HG03521 (cell line): ENCODE measurements at regions not wholly inside any gene's neighbourhood (a gene's known extent, or its start where the extent isn't known, plus 50 kb on each side); places are given as distances from the start of the nearest gene placed in this dataset.
"Not testable (repeated sequence)": the region's sequence is repeated elsewhere in the genome, so short reads cannot be mapped to it uniquely, and the experiment has no call there.

Source experiments
- ATAC-seq: cut with Tn5 transposase; IDR thresholded peaks from one replicate; pipeline ENCODE4 v1.9.1; 2021; ENCODE audit warnings: mild to moderate bottlenecking, moderate library complexity; ENCODE audit not compliant: unreplicated experiment

DNA sequence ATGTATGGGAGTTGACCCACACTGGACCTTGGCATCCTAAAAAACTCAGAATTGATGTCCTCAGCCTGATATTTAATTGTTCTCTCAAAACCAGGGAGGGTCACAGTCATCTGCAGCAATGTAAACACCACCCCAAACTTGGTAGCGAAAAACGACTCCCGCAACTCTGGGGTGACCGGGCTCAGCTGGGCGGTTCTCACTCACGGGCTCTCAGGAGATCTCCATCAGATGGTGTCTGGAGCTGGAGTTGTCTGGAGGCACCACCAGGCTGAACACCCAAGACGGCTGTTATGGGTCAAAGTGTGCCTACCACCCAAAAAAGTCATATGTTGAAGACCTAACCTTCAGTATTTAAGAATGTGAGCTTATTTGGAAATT, 50.9 kb upstream of the NXT1 start:
- no peak for ATAC-seq

DNA sequence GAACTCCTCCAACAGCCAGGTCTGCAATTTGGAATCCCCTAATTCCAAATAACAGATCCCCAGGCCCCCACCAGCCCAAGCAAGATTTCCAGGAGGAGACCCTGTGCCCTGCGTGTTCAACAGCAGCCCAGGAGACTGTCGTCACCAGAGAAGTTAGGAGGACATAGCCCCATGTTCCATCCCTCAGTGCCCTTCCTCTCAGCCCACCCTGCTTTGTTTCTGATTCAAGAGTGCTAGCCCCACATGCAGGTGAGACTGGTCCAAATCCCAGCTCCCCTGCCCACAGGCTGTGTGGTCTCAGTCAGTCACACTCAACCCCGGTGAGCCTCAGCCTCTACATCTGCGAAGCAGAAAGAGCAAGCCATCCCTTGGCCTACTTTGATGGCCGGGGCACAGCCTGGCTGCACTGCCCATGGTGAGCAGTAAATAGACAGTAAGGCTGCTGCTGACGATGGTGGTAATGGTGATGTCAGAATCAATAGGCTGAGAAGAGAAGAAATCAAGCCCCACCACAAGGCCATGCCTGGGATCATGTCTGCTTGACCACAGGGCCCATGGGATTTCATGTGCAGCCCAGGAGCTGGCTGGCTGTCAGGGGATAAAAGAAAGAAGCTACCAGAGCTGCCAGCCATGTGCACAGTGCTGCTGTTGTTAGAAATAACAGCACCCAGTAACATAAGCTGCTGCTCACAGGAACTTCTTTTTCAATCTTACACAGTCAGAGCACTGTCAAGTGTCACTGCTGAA, 51.5 kb upstream of the NXT1 start:
- no peak for ATAC-seq

DNA sequence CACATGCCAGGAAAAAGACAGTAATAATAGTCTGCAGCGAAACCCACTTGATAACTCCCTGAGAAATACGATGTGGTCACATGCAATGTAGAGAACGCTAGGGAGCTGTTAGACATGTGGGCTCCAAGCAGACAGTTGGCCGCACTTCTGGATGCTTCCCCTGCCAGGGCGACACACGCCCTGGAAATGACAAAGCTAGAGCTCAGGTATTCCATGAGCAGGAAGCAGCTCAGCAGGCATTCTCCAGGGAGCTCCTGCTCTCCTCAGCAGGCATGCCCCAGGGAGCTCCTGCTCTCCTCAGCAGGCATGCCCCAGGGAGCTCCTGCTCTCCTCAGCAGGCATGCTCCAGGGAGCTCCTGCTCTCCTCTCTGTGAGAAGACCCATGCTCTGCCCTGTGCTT, 52.4 kb upstream of the NXT1 start:
- no peak for ATAC-seq

GRCh38 chr20:23296841-23297701, 53.5 kb upstream of the NXT1 start:
- no peak for ATAC-seq

DNA sequence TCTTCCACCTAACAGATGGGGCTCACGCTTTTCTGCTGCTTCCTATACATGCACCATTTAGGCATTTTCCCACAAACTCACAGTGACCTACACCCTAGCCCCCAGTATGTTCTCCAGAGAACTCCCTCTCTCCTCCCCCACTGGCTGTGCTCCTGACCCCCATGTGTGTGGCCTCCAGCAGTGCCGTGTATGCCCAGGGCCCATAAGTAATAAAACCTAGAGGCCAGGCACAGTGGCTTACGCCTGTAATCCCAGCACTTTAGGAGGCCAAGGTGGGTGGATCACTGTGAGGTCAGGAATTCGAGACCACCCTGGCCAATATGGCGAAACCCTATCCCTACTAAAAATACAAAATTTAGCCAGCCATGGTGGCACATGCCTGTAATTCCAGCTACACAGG, 54.7 kb upstream of the NXT1 start:
- no peak for ATAC-seq

- ATAC-seq: no peak
Observed at GRCh38 chr20:23294671-23295070, 55.9 kb upstream of the NXT1 start.

DNA sequence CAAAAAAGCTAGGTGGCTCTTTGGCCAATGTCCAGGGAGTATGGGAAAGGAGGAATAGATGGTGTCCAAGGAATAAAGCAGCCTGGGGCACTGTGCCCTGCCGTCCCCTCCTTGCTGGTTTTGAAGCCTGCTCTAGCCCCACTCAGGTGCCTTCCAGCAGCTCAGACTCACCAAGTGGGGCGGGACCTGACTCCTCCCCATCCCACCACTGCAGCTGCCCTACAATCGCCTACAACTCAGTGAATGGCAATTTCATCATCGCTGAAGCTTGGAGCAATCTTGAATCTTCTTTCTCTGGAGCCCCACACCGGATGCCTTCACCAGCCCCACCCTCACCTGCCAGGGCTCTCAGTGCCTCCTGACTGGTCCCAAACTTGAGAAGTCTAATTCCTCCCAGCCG, 56.4 kb upstream of the NXT1 start:
- no peak for ATAC-seq

- ATAC-seq: no peak
Observed at GRCh38 chr20:23293689-23294088, 56.9 kb upstream of the NXT1 start.

DNA sequence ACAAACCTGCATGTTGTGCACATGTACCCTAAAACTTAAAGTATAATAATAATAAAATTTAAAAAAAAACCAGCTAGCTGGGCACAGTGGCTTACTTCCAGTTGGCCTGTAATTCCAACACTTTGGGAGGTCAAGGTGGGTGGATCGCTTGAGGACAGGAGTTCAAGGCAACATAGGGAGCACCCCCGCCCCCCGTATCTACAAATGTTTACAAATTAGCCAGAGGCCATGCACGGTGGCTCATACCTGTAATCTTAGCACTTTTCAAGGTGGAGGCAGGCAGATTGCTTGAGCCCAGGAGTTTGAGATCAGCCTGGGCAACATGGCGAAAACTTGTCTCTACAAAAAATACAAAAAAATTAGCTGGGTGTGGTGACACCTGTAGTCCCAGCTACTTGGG, 58.3 kb upstream of the NXT1 start:
- not testable (repeated sequence) for ATAC-seq

DNA sequence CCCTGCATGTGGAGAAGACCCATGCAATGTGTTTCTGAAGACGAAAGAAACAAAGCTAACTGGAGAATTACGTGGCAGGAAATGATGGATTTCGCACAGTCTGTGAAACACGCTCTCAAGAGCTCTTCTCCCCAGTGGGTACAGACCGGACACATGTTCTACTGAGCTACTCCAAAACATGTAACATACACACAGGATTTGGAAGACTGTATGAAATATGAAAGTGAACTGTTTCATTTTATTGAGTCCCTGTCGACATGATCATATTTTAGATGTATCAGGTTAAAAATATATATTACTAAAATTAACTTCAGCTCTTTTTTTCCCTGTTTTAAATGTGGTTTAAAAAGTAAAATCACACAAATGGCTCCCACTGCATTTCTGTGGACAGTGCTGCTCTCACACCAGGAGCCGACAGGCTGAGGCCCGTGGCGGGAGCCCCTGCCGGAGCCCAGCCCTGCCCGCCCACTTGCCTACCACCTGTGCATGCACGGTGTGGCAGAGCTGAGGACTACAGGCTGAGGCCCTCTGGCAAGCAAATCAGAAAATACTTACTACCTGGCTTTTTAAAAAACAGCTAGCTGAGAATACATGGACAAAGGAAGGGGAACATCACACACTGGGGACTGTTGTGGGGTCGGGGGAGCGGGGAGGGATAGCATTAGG, 58.9 kb upstream of the NXT1 start:
- ATAC-seq: no peak

DNA sequence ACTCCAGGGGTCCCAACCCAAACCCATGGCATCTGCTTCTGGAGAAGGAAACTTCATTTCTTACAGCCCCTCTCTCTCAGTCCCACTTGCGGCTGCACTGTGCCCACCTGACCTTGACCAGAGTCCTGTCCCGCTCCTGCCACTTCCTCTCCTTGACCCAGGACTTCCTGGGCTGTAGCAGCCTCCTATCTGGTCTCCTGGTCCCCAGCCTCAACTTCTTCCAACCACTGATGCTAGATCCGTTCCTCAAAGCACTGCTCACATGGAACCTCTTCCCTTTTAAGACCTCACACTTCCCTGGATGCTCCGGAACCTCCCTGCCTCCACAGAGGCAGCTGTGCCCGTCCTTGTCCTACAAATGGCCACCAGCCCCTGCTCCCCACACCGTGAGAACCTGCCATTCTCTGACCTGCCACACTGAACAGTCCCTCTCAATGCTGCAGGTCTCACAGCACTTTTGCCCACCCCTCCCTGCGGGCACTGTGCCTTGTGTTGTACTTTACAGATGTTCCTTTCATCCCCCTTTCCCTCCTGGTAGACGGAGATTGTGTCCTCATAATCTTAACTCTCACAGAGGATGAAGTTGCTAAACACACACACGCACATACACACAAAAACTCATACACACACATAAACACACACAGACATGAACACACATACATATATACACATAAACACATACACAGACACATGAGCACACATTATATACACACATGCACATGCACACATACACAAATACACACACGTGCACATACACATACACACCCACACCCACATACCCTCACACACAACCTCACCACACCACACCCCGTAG, 59.6 kb upstream of the NXT1 start:
- no peak for ATAC-seq

GRCh38 chr20:23289724-23290395, 60.7 kb upstream of the NXT1 start:
- no peak for ATAC-seq

- no peak for ATAC-seq
Observed at GRCh38 chr20:23289249-23289648, 61.3 kb upstream of the NXT1 start.

DNA sequence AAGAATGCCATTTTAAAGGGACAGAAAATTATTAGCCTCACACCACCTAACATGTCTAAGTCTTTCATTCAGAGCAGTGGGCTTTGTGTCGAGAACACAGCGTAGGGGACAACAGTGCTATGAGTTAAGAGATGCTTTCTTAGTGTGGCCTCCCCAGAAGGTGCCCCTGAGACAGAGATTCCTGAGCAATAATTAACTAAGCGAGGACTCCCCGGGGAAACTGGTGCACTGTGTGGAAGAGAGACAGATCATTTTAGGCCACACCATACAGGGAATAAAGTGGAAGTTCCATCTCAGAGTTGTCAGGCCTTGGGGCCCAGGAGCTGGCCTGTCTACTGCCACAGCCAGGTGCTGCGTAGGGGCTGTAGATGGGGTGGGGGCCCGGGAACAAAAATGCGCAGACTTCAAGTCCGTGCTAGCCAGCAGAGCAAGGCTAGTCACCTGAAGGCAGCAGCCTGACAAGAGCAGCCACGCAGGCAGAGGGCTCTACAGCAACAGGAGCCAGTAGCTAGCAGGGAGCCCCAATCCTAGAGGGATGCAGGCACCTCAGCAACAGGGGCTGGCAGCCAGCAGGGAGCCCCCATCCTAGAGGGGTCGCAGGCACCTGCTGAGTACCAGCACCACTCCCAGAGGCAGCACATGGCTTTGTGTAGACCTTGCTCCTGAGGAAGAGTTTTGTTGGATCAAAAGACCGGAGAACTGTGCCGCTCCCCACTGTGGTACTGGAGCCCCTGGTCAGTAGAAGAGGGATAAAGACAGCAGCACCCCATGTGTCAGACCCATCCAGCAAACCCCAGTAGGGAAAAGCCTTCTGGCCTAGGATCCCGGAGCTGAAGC, 63.0 kb upstream of the NXT1 start:
- ATAC-seq: no peak

GRCh38 chr20:23286346-23286745, 64.2 kb upstream of the NXT1 start:
- no peak for ATAC-seq

- ATAC-seq: no peak
Observed at GRCh38 chr20:23285536-23285935, 65.1 kb upstream of the NXT1 start.

- ATAC-seq: no peak
Observed at GRCh38 chr20:23284009-23284408, 66.6 kb upstream of the NXT1 start.

DNA sequence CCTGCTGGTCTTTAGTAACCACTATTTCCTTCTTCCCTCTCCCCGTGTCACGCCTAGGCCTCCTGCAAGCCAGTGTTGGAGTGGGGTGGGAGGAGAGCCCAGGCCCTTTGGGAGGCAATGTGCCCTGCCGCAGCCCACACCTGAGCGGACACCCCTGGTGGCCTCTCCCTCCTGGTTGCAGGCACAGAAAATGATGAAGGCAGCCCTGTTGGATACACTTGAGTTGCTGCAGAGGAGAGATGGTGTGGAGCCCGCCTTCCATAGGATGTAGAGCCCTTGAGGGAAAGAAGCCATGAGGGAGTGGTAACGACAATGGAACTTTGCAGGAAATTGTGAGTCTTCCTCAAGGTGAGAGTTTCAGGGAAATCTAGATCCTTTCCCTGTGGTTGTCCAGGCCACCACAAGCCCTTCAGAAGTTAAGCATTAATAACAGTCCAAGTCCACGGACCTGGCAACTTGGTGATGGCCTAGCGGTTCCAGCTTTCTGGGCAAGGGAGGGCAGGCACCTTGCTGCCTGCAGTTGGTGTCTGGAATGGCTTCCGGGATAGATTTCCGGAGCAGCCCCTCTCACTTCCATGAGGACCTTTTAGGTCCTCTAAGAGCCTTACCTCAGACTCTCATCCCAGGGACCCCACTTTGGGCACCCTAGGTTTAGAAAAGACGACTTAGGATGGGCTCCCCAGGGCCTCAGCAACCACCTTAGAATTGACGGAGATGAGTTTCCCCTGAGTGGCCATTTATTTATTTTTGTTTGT, 67.3 kb upstream of the NXT1 start:
- no peak for ATAC-seq

GRCh38 chr20:23282546-23282945, 68.0 kb upstream of the NXT1 start:
- no peak for ATAC-seq
